Aorta (tissue), 5 donors: ENCODE measurements at regions not wholly inside any gene's neighbourhood (a gene's known extent, or its start where the extent isn't known, plus 50 kb on each side); places are given as distances from the start of the nearest gene placed in this dataset.
"Not testable (repeated sequence)": the region's sequence is repeated elsewhere in the genome, so short reads cannot be mapped to it uniquely, and the experiment has no call there.

Experiments used
- ATAC-seq: fragments of 200-7000 bp; cut with Tn5 transposase; one replicate; pipeline ENCODE4 v1.9.1; 2022; ENCODE audit warnings: moderate library complexity; ENCODE audit not compliant: low FRiP score
- DNase-seq, 2 donors: peaks; one replicate each; pipeline ENCODE4 v3.0.0-alpha.2; 2020
- H3K27ac ChIP-seq, 2 donors: one replicate each; pipeline ENCODE4 v1.5.1; 2013; ENCODE audit warnings: low read length in 2 of 2, mild to moderate bottlenecking in 2 of 2, moderate library complexity in 2 of 2, control low read depth in 1 of 2, inconsistent platforms in 1 of 2, low read depth in 1 of 2
- H3K27me3 ChIP-seq, 2 donors: one replicate each; pipeline ENCODE4 v1.6.1; 2013; ENCODE audit warnings: control low read depth in 1 of 2, low read length in 1 of 2, mild to moderate bottlenecking in 1 of 2, moderate library complexity in 1 of 2; ENCODE audit not compliant: insufficient read depth in 2 of 2, control insufficient read depth in 1 of 2
- H3K36me3 ChIP-seq, 2 donors: one replicate each; pipeline ENCODE4 v1.6.1; 2013; ENCODE audit warnings: control low read depth in 1 of 2, low read length in 1 of 2, mild to moderate bottlenecking in 1 of 2; ENCODE audit not compliant: insufficient read depth in 2 of 2, control insufficient read depth in 1 of 2
- H3K4me1 ChIP-seq, 2 donors: one replicate each; pipeline ENCODE4 v1.6.1; 2013; ENCODE audit warnings: low read length in 2 of 2, control low read depth in 1 of 2, mild to moderate bottlenecking in 1 of 2, moderate library complexity in 1 of 2; ENCODE audit not compliant: insufficient read depth in 2 of 2, control insufficient read depth in 1 of 2
- H3K4me3 ChIP-seq, 2 donors: one replicate each; pipeline ENCODE4 v1.5.1; 2013; ENCODE audit warnings: low read length in 2 of 2, control low read depth in 1 of 2, mild to moderate bottlenecking in 1 of 2
- H3K9me3 ChIP-seq: one replicate; pipeline ENCODE4 v1.6.1; 2013; ENCODE audit warnings: mild to moderate bottlenecking, low read length; ENCODE audit not compliant: control insufficient read depth
- WGBS, 2 donors: extraction: QIAGEN DNeasy Blood & Tissue Kit; methylation state at CpG; one replicate each; pipeline ENCODE4 v1.1.7; 2013; 5-methylcytosine and 5-hydroxymethylcytosine counted together
- intact Hi-C, 2 donors: fragments of 100-400 bp; cut with DNase I; formaldehyde crosslinking; loops; one replicate each; pipeline versions ENCODE4 v1.14.2 to v1.15.0; 2022
- donor health status: healthy with polysubstance abuse.
- donor health status: Bipolar disorder and iron deficiency.
- donor health status: DM: no; HTN: no; CAD: no.
- donor health status: DM: no; HTN: no; CAD: no.
- donor health status: DM: yes; HTN: yes; CAD: no.

- peak in 1 of 2 donors; percentile 2 for DNase-seq
- H3K4me1 ChIP-seq, ATAC-seq, H3K9me3 ChIP-seq, H3K4me3 ChIP-seq, H3K27me3 ChIP-seq, intact Hi-C loops, H3K36me3 ChIP-seq, H3K27ac ChIP-seq: not testable (repeated sequence)
- WGBS, 2 donors: 84 to 90% methylated on average over 10 of the region's 10 CpGs
Measured at GRCh38 chr11:50818789-50819188, 786.1 kb downstream of the OR4C45 start.
